ENCODE measurements at regions not wholly inside any gene's neighbourhood (a gene's known extent, or its start where the extent isn't known, plus 50 kb on each side); places are given as distances from the start of the nearest gene placed in this dataset.
A peak's percentile ranks its signal among the peaks of the same experiment; 100 is the strongest.

DNA sequence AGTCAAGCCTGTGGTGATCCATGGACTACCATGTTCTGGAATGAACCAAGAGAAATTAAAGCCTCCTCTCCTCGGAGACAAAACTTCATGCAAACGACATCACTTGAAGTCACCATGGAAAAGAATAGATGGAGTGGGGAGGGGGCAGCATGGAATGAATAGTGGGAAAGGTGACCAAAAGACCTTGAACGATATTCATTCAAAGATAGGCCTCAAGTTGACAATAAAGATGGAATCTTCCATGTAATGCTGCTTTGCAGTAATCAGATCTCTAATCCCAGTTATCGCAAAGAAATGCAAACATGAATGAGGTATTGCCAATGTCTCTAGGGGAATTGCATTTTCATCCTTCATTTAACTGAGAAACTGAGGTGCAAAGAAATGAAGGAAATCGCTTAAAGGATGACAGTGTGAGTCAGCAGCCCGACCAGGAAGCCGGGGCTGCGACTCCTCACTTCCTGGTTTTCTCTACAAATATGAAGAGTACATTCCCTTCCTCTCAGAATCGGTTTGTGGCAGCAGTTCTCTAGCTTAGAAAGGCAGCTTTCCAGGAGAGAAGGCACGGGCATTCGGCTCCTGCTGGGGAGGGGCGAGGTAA is 65.6 kb upstream of the RREB1 start (continued):
- TF ChIP-seq, protein P1, sequence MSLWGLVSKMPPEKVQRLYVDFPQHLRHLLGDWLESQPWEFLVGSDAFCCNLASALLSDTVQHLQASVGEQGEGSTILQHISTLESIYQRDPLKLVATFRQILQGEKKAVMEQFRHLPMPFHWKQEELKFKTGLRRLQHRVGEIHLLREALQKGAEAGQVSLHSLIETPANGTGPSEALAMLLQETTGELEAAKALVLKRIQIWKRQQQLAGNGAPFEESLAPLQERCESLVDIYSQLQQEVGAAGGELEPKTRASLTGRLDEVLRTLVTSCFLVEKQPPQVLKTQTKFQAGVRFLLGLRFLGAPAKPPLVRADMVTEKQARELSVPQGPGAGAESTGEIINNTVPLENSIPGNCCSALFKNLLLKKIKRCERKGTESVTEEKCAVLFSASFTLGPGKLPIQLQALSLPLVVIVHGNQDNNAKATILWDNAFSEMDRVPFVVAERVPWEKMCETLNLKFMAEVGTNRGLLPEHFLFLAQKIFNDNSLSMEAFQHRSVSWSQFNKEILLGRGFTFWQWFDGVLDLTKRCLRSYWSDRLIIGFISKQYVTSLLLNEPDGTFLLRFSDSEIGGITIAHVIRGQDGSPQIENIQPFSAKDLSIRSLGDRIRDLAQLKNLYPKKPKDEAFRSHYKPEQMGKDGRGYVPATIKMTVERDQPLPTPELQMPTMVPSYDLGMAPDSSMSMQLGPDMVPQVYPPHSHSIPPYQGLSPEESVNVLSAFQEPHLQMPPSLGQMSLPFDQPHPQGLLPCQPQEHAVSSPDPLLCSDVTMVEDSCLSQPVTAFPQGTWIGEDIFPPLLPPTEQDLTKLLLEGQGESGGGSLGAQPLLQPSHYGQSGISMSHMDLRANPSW (CRISPR knock-in tag; IDR thresholded peaks at IDR 0.05) = no peak
- TF ChIP-seq ZNF583 (CRISPR knock-in tag; IDR thresholded peaks at IDR 0.05) (peak; percentile 85), PHF8 (IDR thresholded peaks at IDR 0.05; ENCODE audit: borderline replicate concordance, low read length) (peak; percentile 23; the same call in 1 of the 2 replicates), LEF1 (IDR thresholded peaks at IDR 0.05) (no peak), KDM2B (CRISPR knock-in tag; IDR thresholded peaks at IDR 0.05) (no peak), RCOR1 (IDR thresholded peaks at IDR 0.05; ENCODE audit: borderline replicate concordance in 1 of 2, low read depth in 2 of 2, low read length in 2 of 2) (no peak), ZNF75A (CRISPR knock-in tag; IDR thresholded peaks at IDR 0.05) (no peak), ZSCAN29 (IDR thresholded peaks at IDR 0.05) (no peak), ZNF57 (CRISPR knock-in tag; IDR thresholded peaks at IDR 0.05) (no peak), ZNF140 (CRISPR knock-in tag; IDR thresholded peaks at IDR 0.05) (no peak), RBM39 (optimal IDR thresholded peaks at IDR 0.05; ENCODE audit: low read depth, low read length) (no peak), MTA2 (IDR thresholded peaks at IDR 0.05; ENCODE audit: low read depth) (no peak), FOS (IDR thresholded peaks at IDR 0.05; ENCODE audit: extremely low read depth, insufficient read length) (no peak), SP2 (IDR thresholded peaks at IDR 0.05; ENCODE audit: extremely low read depth, low read depth, low read length, poor library complexity, severe bottlenecking) (no peak), EP300 (IDR thresholded peaks at IDR 0.05; ENCODE audit: low read length) (no peak), BRD9 (IDR thresholded peaks at IDR 0.05; ENCODE audit: low read depth, partially characterized antibody) (no peak), POU5F1 (IDR thresholded peaks at IDR 0.05; ENCODE audit: borderline replicate concordance, low read depth, low read length, partially characterized antibody) (no peak), EP400 (IDR thresholded peaks at IDR 0.05) (no peak), NRF1 (conservative IDR thresholded peaks at IDR 0.05 in 1 of 2, IDR thresholded peaks at IDR 0.05 in 1 of 2) (no peak), POLR2B (IDR thresholded peaks at IDR 0.05; ENCODE audit: low read depth, partially characterized antibody) (no peak), SUPT5H (IDR thresholded peaks at IDR 0.05) (no peak), HDAC1 (IDR thresholded peaks at IDR 0.05) (no peak)
- TF ChIP-seq, protein P2, sequence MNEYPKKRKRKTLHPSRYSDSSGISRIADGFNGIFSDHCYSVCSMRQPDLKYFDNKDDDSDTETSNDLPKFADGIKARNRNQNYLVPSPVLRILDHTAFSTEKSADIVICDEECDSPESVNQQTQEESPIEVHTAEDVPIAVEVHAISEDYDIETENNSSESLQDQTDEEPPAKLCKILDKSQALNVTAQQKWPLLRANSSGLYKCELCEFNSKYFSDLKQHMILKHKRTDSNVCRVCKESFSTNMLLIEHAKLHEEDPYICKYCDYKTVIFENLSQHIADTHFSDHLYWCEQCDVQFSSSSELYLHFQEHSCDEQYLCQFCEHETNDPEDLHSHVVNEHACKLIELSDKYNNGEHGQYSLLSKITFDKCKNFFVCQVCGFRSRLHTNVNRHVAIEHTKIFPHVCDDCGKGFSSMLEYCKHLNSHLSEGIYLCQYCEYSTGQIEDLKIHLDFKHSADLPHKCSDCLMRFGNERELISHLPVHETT (CRISPR knock-in tag; conservative IDR thresholded peaks at IDR 0.05 in 1 of 2, IDR thresholded peaks at IDR 0.05 in 1 of 2) = no peak; a peak in 2 of 4 replicates
- TF ChIP-seq, protein P3, sequence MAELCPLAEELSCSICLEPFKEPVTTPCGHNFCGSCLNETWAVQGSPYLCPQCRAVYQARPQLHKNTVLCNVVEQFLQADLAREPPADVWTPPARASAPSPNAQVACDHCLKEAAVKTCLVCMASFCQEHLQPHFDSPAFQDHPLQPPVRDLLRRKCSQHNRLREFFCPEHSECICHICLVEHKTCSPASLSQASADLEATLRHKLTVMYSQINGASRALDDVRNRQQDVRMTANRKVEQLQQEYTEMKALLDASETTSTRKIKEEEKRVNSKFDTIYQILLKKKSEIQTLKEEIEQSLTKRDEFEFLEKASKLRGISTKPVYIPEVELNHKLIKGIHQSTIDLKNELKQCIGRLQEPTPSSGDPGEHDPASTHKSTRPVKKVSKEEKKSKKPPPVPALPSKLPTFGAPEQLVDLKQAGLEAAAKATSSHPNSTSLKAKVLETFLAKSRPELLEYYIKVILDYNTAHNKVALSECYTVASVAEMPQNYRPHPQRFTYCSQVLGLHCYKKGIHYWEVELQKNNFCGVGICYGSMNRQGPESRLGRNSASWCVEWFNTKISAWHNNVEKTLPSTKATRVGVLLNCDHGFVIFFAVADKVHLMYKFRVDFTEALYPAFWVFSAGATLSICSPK (IDR thresholded peaks at IDR 0.05; ENCODE audit: borderline replicate concordance) = no peak
- TF ChIP-seq, protein P4, sequence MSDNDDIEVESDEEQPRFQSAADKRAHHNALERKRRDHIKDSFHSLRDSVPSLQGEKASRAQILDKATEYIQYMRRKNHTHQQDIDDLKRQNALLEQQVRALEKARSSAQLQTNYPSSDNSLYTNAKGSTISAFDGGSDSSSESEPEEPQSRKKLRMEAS (CRISPR knock-in tag; IDR thresholded peaks at IDR 0.05) = no peak

All from K562 (cell line).